ENCODE measurements at regions not wholly inside any gene's neighbourhood (a gene's known extent, or its start where the extent isn't known, plus 50 kb on each side); places are given as distances from the start of the nearest gene placed in this dataset.

DNA sequence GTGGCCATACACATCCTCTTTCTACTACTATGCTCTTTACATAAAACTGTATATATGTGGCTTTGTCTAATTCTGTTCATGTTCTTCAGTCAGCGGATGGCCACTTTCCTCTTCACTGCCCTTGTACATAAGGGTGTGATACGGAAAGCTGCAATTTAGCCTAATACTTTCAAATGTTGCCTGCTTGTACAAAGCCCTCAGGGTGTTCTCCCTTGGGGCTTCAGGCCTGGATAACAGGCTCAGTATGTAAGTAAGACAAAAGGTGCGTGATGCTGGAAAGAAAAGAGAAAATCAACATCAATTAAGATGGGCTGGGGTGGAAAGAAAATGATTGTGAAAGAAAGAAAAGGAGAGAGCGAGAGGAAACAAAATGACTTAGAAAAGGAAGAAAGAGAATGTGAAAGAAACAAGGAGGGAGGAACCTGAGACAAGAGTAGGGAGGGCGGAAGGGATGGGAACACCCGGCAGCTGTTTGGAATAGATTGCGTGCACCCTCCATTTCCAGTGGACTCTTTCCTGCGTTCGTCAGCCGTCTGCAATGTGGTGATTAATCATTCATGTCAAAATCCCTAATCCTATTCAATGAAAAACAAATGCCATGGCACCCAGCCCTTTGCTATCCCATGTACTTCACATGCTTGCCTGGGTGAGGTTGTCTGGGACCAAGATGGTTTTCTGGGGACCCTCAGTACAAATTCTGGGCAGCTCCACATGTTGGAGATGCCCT, 553.6 kb downstream of the NUF2 start:
- no peak for TF ChIP-seq POLR2A (IDR thresholded peaks at IDR 0.05)
- TF ChIP-seq, protein P1, sequence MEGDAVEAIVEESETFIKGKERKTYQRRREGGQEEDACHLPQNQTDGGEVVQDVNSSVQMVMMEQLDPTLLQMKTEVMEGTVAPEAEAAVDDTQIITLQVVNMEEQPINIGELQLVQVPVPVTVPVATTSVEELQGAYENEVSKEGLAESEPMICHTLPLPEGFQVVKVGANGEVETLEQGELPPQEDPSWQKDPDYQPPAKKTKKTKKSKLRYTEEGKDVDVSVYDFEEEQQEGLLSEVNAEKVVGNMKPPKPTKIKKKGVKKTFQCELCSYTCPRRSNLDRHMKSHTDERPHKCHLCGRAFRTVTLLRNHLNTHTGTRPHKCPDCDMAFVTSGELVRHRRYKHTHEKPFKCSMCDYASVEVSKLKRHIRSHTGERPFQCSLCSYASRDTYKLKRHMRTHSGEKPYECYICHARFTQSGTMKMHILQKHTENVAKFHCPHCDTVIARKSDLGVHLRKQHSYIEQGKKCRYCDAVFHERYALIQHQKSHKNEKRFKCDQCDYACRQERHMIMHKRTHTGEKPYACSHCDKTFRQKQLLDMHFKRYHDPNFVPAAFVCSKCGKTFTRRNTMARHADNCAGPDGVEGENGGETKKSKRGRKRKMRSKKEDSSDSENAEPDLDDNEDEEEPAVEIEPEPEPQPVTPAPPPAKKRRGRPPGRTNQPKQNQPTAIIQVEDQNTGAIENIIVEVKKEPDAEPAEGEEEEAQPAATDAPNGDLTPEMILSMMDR (IDR thresholded peaks at IDR 0.05 in 4 of 5, conservative IDR thresholded peaks at IDR 0.05 in 1 of 5) = no peak

Measured in gastrocnemius medialis (tissue), 4 donors.